HG02852 (cell line): ENCODE measurements at regions not wholly inside any gene's neighbourhood (a gene's known extent, or its start where the extent isn't known, plus 50 kb on each side); places are given as distances from the start of the nearest gene placed in this dataset.
"Not testable (repeated sequence)": the region's sequence is repeated elsewhere in the genome, so short reads cannot be mapped to it uniquely, and the experiment has no call there.

Experiments
- ATAC-seq: cut with Tn5 transposase; IDR thresholded peaks from one replicate; pipeline ENCODE4 v1.9.1; 2021; ENCODE audit warnings: mild to moderate bottlenecking, moderate library complexity; ENCODE audit not compliant: unreplicated experiment

DNA sequence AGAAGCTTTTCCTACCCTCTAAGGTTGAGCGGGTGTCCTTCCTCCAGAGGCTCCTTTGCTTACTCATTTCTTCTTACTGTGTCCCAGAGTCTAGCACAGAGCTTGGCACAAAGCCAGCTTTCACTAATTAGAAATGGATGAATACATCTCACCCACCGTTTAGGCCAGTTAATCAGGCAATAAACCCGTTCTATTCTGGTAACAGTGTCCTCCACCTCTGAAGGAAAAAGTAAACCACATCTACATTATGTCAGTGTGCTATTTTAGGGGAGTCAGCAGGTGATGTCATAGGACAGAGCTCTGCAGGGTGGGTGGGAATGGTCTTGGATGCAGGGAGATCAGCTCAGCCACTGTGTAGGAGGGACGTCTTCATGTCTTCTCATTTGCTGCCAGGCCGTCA lies 109.2 kb downstream of the OSTF1 start:
- no peak for ATAC-seq

DNA sequence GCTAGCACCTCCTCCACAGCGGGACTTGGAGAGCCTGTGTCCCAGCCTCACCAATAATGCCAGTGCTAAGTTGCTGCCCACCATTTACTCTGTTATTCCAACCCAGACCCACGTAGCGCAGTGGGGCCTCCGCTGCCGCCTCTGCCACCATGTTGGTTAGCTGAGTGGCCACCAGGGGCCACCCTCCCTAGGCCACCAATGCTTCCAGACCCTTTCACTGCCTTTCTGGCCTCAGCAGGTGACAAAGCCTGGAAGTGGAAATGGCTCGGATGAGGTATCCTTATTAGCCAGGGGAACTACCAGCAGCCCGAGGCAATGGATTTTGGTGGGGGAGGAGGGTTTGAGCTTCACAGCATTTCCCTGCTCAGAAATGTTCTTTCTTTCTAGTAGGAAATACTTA lies 110.1 kb downstream of the OSTF1 start:
- no peak for ATAC-seq

DNA sequence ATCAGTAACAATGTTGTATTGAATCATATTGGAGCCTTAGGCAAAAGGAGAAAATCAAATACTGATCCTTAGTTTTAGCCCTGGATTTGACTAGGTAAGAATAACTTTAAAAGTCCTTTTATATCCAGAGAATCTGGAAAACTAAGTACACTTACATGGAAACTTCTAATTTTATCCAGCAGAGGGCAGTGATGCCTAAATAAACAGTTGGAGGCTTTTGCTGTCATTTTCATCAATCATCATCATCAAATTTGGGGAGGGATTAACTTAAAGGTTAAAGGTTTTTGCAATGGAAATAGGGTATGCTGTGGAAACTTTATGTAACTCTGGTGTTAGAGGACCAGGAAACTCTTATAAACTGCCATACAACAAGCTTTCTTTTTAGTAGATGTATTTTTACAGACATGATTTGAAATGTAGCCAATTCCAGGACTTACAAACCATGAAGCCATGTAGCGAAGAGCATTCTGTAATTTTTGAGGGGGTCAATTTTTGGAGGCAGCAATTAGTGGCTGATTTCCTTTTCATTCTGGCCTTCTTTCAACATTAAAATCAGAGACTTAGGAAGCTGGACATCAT lies 112.7 kb downstream of the OSTF1 start:
- no peak for ATAC-seq

DNA sequence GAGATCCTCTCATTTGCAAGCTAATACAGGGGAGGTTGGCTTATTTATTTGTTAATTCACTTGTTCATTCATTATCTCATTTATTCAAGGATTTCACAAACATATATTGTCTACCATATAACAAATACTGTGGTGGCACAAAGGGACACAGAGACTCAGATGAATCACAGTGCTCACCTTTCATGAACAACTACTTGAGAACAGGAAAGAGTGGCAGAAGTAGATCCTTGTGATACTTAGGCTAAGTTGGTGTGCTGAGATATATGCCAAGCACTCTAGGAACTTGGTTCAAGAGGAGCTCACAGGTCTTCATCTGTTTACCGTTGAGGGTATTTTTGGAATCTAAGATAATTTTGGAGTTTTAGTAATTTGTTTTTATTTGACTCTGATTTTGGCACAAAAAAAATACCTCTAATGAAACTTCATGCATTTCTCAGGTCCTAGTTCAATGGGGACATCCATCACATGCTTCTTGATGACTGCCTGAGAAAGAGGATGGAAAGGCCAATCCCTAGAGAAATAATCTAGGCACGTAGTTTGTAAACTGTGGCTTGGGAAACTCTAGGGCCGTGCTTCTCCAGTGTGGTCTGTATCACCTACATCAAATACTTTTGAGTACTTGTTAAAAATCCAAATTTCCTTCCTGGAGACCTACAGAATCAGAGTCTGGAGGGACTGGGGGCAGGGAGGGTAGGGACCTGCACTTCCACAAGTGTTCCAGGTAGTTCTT lies 113.3 kb downstream of the OSTF1 start:
- ATAC-seq, result no peak

DNA sequence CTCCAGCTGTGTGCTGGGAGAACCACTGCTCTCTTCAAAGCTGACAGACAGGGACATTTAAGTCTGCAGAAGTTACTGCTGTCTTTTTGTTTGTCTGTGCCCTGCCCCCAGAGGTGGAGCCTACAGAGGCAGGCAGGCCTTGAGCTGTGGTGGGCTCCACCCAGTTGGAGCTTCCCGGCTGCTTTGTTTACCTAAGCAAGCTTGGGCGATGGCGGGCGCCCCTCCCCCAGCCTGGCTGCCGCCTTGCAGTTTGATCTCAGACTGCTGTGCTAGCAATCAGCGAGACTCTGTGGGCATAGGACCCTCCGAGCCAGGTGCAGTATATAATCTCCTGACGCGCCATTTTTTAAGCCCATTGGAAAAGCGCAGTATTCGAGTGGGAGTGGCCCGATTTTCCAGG lies 119.7 kb downstream of the OSTF1 start:
- ATAC-seq, result not testable (repeated sequence)

DNA sequence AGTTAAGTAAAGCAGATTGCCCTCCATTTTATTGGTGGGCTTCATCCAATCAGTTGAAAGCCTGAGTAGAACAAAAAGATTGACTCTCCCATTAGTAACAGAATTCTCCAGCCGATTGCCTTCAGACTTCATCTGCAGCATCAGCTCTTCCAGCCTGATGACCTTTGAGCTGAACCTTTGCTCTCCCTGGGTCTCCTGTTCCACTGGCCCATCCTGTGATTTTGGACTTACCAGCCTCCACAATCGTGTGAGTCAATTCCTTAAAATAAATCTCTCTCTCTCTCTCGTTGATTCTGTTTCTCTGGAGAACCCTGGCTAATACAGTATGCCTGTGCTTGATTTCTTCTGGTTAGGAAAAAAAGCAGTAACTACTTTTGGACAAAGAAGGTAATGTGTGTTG lies 121.9 kb downstream of the OSTF1 start:
- no peak for ATAC-seq

DNA sequence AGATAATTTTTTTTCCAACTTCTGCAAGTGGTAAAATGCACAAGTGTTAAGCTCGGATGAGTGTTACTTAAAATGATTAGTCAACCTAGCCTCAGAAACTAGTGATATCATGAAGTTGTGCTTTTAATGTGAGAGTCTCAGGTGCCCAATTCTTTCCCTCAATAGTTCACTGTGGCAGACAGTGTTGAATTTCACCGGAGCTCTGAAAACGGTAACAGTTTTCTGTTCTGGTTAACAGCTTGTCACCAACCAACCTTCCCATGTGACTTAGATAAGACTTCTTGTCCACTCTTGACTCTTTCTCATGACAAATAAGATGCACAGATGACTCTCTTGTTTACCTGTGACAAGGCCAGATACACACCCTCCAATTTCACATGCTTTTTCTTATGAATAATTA lies 125.5 kb downstream of the OSTF1 start:
- no peak for ATAC-seq

DNA sequence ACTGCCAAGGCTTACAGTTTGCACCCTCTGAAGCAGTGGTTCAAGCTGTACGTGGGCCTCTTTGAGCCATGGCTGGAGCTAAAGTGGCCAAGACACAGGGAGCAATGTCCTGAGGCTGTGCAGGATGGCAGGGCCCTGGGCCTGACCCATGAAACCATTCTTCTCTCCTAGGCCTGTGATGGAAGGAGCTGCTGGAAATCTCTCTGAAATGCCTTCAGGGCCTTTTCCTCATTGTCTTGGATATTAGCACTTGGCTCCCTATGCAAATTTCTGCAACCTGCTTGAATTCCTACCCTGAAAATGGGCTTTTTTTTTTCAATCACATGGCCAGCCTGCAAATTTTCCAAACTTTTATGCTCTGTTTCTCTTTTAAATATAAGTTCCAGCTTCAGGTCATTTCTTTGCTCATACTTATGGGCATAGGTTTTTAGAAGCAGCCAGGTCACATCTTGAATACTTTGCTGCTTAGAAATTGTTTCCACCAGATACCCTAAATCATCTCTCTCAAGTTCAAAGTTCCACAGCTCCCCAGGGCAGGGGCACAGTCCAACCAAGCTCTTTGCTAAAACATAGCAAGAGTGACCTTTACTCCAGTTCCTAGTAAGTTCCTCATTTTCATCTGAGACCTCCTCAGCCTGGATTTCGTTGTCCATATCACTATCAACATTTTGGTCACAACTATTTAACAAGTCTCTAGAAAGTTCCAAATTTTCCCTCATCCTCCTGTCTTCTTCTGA lies 138.3 kb downstream of the OSTF1 start:
- ATAC-seq, result no peak

DNA sequence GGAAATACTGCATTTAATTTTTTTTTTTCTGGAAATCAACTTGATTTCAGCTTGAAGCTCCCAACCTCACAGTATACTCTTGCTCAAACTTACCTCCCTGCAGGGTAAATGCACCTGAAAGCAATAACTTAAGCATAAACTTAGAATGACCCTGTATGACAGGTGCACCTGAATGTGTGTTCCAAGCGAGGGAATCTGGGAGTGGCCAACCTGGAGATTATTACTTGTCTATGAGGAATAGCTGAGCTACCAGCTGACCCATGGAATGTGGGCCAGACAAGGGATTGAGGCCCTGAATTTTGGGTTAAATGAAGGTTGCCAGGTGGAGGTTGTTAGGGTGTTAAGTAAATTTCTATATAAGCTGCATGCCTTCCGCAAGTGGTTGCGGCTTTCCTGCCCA lies 140.6 kb downstream of the OSTF1 start:
- no peak for ATAC-seq

DNA sequence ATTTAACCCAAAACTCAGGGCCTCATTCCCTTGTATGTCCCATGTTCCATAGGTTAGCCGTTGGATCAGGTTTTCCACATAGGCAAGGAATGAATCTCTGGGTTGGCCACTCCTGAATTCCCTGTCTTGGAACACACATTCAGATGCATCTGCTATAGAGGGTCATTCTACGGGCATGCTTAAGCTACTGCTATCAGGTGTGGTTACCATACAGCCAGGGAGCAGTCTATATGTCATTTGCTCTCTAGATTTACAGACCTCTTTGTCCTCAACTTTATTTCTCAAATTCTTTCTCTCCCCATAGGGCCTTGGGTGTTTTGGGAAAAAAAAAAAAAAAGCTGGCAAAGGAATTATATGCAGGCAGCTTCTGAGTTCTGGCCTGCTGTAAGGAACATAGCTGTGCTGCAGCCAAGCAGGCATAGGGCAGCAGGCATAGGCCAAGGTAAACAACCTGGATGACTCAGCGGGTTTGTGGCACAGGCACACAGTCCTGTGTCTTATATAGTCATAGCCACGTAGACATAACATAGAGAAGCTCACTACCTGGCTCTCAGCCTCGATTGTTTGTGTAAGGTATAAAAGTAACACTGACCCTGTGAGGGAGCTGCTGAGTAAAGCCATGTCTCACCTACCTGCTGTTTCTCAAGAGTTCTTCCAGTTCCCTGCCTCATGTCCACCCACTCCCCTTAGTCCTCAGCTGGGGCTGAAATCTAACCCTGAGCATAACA lies 141.5 kb downstream of the OSTF1 start:
- ATAC-seq, result no peak

DNA sequence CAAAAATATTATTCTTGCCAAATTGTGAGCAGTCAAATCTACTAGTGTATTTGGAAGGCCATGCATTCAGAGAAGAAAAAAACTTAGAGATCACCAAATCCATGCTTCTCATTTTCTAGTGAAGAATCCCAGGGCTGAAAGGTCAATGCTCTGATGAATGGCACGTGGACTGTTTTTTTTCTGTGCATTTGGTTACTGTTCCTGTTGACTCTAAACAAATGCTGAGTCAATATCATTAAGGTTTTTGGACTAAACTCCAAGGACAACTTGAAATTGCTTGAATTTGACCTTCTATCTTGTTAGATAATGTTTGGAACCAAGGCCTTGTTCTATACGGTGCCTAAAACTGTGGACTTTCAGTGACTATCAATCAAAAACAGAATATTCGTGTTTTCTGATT lies 142.2 kb downstream of the OSTF1 start:
- ATAC-seq, result no peak

DNA sequence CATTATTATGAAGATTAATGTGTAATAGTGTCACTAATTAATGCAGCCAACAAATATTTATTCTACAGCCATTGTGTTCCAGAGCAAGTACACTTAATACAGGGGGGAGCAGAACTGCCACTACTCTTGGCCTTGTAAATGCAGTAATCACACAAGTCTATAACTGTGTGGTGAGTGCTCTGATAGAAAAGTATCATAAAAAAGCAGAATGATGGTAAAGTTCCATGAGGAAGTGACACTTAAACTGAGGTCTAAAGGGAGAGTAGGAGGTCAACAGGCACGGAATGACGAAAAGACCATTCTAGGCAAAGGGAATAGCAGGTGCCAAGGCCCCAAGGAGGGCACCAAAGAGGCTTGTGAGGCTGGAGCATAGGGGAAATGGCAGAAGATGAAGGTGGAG lies 142.9 kb downstream of the OSTF1 start:
- no peak for ATAC-seq

DNA sequence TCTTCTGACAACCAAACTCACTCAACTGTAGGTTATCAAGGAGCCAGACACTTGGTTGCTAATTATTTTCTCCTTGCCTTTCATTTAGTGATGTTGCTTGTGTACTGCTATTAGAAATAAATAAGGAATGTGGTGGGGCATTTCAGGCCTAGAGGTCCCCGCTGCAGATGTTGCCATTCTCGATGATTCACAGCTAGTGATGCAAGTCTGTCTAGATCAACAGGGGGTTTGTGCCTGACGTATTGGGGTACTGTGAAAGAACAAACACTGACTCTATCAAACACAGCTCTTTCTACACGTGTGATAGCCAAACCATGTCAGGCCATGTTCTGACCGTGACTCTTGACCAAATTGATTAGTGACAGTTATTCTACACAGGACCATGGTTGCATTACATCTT lies 144.7 kb downstream of the OSTF1 start:
- ATAC-seq, result no peak

DNA sequence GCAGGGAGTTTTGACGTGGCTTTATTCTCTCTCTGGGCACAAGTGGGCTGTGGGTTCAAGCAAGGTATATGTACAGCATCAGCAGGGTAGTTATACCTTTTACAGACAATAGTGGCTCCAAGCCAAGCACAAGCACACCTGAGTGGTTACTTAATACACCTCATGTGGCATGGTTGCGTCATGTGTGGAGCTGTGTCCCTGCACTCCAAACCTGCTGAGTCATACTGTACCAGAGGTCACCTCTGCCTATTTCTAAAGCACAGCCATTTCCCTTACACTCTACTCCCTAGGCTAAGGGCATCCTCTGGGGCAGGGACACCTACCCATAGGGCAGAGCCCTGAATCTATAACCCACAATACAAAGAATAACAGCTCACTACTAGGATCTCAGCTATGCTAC lies 147.3 kb downstream of the OSTF1 start:
- no peak for ATAC-seq

DNA sequence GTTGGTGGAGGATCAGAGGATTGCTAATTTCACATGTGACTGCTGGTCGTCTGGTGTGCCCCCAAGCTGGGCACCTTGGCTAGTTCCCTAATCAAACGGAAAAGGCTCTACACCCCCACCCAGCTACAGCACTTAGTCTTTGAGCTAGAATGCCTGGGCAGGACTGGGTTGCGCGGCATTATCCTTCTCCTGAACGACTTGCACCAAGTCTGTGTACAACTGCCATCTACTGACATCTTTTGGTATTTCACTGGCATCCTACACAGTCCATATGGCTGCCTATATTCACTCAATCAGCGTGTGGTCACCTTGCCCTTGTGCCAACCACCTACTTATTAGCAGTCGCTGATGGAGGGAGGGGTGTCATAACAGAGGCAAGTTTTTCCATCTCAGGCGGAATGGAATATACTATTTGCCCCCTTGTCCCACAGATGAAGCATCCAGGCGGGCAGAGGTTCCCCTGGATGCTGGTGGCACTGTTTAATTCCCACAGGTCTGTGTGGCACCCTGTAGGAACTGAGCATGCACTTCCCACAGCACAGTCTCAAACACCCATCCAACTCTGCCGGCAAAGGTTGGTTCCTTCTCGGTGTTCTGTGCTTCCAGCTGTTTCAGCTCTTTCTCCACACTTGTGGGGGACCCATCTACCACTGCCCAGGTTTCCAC lies 150.1 kb downstream of the OSTF1 start:
- peak; percentile 94 for ATAC-seq

DNA sequence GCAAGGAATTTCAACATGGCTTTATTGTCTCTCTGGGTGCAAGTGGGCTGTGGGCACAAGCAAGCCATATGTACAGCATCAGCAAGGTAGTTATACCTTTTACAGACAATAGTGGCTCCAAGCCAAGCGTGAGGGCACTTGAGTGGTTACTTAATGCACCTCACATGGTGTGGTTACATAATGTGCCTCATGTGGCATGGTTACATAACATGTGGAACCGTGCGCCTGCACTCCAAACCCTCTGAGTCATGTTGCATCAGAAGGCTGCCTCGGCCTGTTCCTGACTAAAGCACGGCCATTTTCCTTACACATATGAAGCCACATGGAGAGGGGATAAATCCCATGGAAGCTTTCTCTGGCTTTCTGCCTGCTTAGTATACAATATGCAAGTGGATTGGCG lies 150.9 kb downstream of the OSTF1 start:
- ATAC-seq, result no peak

DNA sequence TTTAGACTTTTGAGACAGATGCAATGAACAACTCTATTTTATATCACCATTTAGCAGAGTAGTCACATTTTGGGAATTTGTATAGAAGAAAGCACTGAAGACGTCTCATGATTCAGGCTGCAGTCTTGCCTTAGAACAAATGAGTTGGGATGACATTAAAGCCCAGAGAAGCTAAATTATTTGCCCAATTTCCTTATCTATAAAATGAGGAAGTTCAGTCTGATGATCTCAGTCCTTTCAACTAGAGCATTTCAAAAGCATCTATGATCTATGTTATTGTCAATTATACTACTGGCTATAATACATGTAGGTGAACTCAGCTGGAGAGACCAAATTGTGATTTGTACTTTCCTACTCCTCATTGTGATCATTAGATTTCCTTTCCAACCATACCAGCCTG lies 154.1 kb downstream of the OSTF1 start:
- no peak for ATAC-seq

DNA sequence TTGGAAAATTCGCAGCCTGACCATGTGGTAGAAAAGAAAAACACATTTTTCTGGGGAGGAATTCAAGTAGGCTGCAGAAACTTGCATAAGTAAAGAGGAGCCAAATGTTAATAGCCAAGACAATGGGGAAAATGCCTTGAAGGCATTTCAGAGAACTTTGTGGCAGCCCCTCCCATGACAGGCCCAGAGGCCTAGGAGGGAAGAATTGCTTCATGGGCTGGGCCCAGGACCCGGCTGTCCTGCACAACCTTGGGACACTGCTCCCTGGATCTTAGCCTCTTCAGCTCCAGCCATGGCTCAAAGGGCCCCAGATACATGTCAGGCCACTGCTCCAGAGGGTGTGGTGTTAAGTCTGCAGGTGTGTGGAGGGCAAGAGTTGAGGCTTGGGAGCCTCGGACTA lies 158.6 kb downstream of the OSTF1 start:
- no peak for ATAC-seq

DNA sequence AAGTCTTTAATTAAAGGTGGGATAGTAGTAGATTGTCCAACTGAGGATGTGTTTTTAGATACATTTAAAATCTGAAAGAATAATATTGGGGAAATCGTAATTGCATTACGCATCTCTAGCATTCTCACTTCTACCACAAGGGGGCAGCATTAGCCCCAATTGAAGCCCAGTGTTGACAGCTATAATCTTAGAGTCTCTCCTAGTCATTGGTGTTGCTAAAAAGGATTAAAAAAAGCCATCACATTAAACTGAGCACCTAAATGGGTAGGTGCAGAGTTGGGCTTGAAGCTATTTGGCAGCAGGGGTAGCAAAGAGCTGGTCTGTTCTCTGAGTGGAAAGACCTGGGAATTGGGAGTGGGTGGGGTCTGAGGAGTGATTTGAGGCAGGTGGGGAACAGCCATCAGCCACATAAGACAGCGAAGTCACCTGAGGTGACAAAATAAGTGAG lies 177.2 kb downstream of the OSTF1 start:
- peak; percentile 74 for ATAC-seq

DNA sequence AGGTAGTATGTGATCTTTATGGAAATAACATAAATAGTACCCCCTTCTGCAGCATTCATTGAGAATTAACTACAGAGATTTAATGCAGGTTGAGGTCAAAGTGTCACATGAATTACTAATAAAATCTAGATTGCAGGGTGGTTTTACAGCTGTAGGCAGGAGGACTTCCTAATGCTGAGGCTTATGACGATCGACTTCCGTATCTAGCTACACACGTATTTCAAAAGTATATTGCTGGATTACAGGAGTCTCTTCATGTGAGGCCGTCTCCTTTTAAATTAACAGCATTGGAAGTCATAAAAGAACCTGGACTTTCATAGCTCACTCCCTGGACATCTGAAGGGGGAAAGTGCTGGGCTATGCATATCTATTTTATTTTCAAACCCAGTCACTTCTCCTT lies 180.9 kb downstream of the OSTF1 start:
- ATAC-seq, result no peak

DNA sequence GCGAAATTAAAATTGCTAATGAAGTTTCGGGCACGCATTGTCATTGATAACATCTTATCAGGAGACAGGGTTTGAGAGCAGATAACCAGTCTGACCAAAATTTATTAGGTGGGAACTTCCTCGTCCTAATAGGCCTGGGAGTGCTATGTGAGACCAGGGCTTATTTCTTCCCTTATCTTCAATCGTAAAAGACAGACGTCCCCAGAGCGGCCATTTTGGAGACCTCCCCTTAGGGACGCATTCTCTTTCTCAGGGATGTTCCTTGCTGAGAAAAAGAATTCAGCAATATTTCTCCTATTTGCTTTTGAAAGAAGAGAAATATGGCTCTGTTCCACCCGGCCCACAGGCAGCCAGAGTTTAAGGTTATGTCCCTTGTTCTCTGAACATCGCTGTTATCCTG lies 184.7 kb downstream of the OSTF1 start:
- not testable (repeated sequence) for ATAC-seq
